Upper lobe of left lung (tissue), 4 donors: ENCODE measurements at regions not wholly inside any gene's neighbourhood (a gene's known extent, or its start where the extent isn't known, plus 50 kb on each side); places are given as distances from the start of the nearest gene placed in this dataset.
"Not testable (repeated sequence)": the region's sequence is repeated elsewhere in the genome, so short reads cannot be mapped to it uniquely, and the experiment has no call there.

Experiments used
- CTCF ChIP-seq, 6 experiments: fragments of 450-650 bp in 4 of 6; fragments of 200-600 bp in 2 of 6; sonication (generic) in 2 of 6; IDR thresholded peaks; one replicate each; pipeline ENCODE4 v1.5.1; 2016 to 2019; ENCODE audit warnings: antibody characterized with exemption in 6 of 6
- EP300 ChIP-seq, 4 donors: sonication (generic); formaldehyde crosslinking; IDR thresholded peaks; one replicate each; pipeline ENCODE4 v1.5.1; 2017; ENCODE audit warnings: antibody characterized with exemption in 4 of 4, control low read depth in 2 of 4
- POLR2A ChIP-seq, 4 donors: fragments of 450-650 bp; IDR thresholded peaks; one replicate each; pipeline ENCODE4 v1.5.1; 2016 to 2017; ENCODE audit warnings: antibody characterized with exemption in 4 of 4, mild to moderate bottlenecking in 2 of 4
- POLR2AphosphoS5 ChIP-seq, 2 donors: sonication (generic); formaldehyde crosslinking; IDR thresholded peaks; one replicate each; pipeline ENCODE4 v1.5.1; 2017; ENCODE audit warnings: antibody characterized with exemption in 2 of 2

DNA sequence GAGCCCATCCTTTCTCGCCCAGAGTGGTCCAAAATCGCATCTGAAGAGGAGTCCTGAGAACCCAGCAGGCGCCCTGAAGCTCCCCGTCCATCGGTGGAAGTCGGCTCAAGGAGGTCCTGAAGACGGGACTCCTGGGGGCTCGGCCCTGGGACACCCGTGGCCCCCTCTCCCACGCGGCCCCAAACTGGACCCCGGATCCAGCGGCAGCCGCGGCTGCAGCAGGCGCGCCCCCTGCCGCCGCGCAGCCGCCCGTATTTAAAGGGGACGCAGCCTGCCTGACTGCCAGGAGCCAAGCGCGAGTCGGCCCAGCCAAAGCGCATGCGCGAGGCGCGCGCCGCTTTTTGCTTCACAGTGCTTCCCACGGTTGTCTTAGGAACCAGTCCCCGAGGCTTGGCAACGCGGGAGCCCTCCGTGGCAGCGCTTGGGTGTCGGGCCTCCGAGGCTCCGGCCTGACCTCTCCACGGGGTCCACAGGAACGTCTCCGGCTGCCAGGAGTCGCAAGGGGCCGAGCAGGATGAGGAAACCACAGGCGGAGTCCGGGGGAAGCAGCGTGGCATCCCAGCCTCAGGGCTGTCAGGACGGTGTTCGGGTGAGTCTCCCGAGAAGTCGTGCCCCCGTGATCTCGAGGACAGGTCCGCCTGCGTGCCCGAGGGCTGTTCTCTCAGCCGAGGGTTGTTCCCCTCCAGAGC, 691.6 kb downstream of the KCNJ18 start:
- not testable (repeated sequence) for TF ChIP-seq CTCF, POLR2A, EP300, POLR2AphosphoS5 (IDR thresholded peaks at IDR 0.05)
